Stimulated activated CD8-positive, alpha-beta memory T cell treated with anti-CD3 and anti-CD28 coated beads, Interleukin-4, amount 100 ng/mL, for 4 hours (primary cell): ENCODE measurements at regions not wholly inside any gene's neighbourhood (a gene's known extent, or its start where the extent isn't known, plus 50 kb on each side); places are given as distances from the start of the nearest gene placed in this dataset.

Experiments
- DNase-seq, 2 donors: peaks; one replicate each; pipeline ENCODE4 v3.0.0-alpha.2; 2020; ENCODE audit warnings: low read depth in 2 of 2, low spot score in 1 of 2

GRCh38 chr1:182128502-182128901 is 67.0 kb upstream of the ZNF648 start:
- DNase-seq, result no peak

- no peak for DNase-seq
Measured at GRCh38 chr1:182127656-182128055, 66.1 kb upstream of the ZNF648 start.

- no peak for DNase-seq
Measured at GRCh38 chr1:182126272-182126800, 64.8 kb upstream of the ZNF648 start.

- no peak for DNase-seq
Measured at GRCh38 chr1:182122913-182123260, 61.4 kb upstream of the ZNF648 start.

GRCh38 chr1:182122256-182122912 is 60.9 kb upstream of the ZNF648 start:
- no peak for DNase-seq

- DNase-seq, result no peak
Measured at GRCh38 chr1:182121787-182122186, 60.3 kb upstream of the ZNF648 start.

GRCh38 chr1:182120411-182121258 is 59.1 kb upstream of the ZNF648 start:
- DNase-seq, result no peak

- DNase-seq, result no peak
Measured at GRCh38 chr1:182119631-182120030, 58.1 kb upstream of the ZNF648 start.

GRCh38 chr1:182118851-182119250 is 57.3 kb upstream of the ZNF648 start:
- no peak for DNase-seq

GRCh38 chr1:182114627-182115023 is 53.1 kb upstream of the ZNF648 start:
- DNase-seq, result no peak

- no peak for DNase-seq
Measured at GRCh38 chr1:182113879-182114626, 52.5 kb upstream of the ZNF648 start.

GRCh38 chr1:182111496-182111895 is 50.0 kb upstream of the ZNF648 start:
- no peak for DNase-seq
